HEK293 (cell line): ENCODE measurements at regions not wholly inside any gene's neighbourhood (a gene's known extent, or its start where the extent isn't known, plus 50 kb on each side); places are given as distances from the start of the nearest gene placed in this dataset.

Experiments used
- CTCF ChIA-PET: fragments of 350-600 bp; formaldehyde crosslinking; extraction: SDS; loops from one replicate; lab custom pipeline; 2021; ENCODE audit warnings: antibody characterized with exemption; lab: Yijun Ruan, JAX
- POLR2A ChIA-PET: fragments of 300-600 bp; formaldehyde crosslinking; extraction: SDS; loops from one replicate; lab custom pipeline; 2020; ENCODE audit warnings: antibody characterized with exemption, inconsistent platforms; lab: Yijun Ruan, JAX
- H3K27ac ChIP-seq: fragments of 200-500 bp; sonication (Bioruptor generic); 2 replicates; pipeline ENCODE4 v1.5.1; 2014; ENCODE audit warnings: low read depth, low read length, control low read depth, inconsistent platforms; ENCODE audit errors: extremely low read depth
- H3K36me3 ChIP-seq, 2 experiments: fragments of 200-500 bp in 1 of 2; sonication (Bioruptor generic) in 1 of 2; 1 replicate in 1 of 2; 2 replicates in 1 of 2; pipeline ENCODE4 v1.5.1; 2014 to 2017; ENCODE audit warnings: inconsistent platforms in 2 of 2, low read length in 2 of 2; ENCODE audit not compliant: control insufficient read depth in 2 of 2, insufficient read depth in 1 of 2
- H3K4me1 ChIP-seq: fragments of 200-500 bp; sonication (Bioruptor generic); 2 replicates; pipeline ENCODE4 v1.5.1; 2014; ENCODE audit warnings: mild to moderate bottlenecking, low read length, inconsistent platforms; ENCODE audit not compliant: control insufficient read depth, insufficient read depth
- H3K4me3 ChIP-seq: 2 replicates; pipeline ENCODE4 v1.5.1; 2011; ENCODE audit warnings: low read depth, mild to moderate bottlenecking, control low read depth, low read length, moderate library complexity
- H3K9me3 ChIP-seq: fragments of 200-500 bp; sonication (Bioruptor generic); 2 replicates; pipeline ENCODE4 v1.5.1; 2014; ENCODE audit warnings: low read depth, low read length, inconsistent platforms; ENCODE audit not compliant: control insufficient read depth, insufficient read depth
- SALL2 ChIP-seq: fragments of 450-650 bp; formaldehyde crosslinking; IDR thresholded peaks from 2 replicates; pipeline ENCODE4 v1.5.0; 2017; ENCODE audit warnings: missing biosample characterization, mild to moderate bottlenecking, missing genetic modification characterization, borderline replicate concordance
- SCRT1 ChIP-seq: fragments of 450-650 bp; formaldehyde crosslinking; IDR thresholded peaks from 2 replicates; pipeline ENCODE4 v1.5.1; 2016; ENCODE audit warnings: missing biosample characterization, missing genetic modification characterization, borderline replicate concordance
- SCRT2 ChIP-seq: fragments of 450-650 bp; formaldehyde crosslinking; IDR thresholded peaks from 2 replicates; pipeline ENCODE4 v1.5.1; 2016; ENCODE audit warnings: missing biosample characterization, missing genetic modification characterization
- SP2 ChIP-seq: fragments of 450-650 bp; formaldehyde crosslinking; IDR thresholded peaks from 2 replicates; pipeline ENCODE4 v1.5.1; 2016; ENCODE audit warnings: missing biosample characterization, missing genetic modification characterization
- SP3 ChIP-seq: fragments of 450-650 bp; formaldehyde crosslinking; IDR thresholded peaks from 2 replicates; pipeline ENCODE4 v1.5.1; 2016; ENCODE audit warnings: missing biosample characterization, missing genetic modification characterization
- WT1 ChIP-seq: fragments of 450-650 bp; formaldehyde crosslinking; IDR thresholded peaks from 2 replicates; pipeline ENCODE4 v1.5.1; 2016; ENCODE audit warnings: missing biosample characterization, missing genetic modification characterization
- YY2 ChIP-seq: fragments of 450-650 bp; formaldehyde crosslinking; IDR thresholded peaks from 2 replicates; pipeline ENCODE4 v1.5.1; 2016; ENCODE audit warnings: missing biosample characterization, missing genetic modification characterization
- ZBTB21 ChIP-seq: fragments of 450-650 bp; formaldehyde crosslinking; IDR thresholded peaks from 2 replicates; pipeline ENCODE4 v1.5.1; 2017; ENCODE audit warnings: missing biosample characterization, missing genetic modification characterization
- ZFP3 ChIP-seq: fragments of 450-650 bp; formaldehyde crosslinking; IDR thresholded peaks from 2 replicates; pipeline ENCODE4 v1.5.1; 2016; ENCODE audit warnings: low read depth, missing biosample characterization, missing genetic modification characterization
- ZIC2 ChIP-seq: fragments of 450-650 bp; formaldehyde crosslinking; IDR thresholded peaks from 2 replicates; pipeline ENCODE4 v1.5.1; 2016; ENCODE audit warnings: missing biosample characterization, missing genetic modification characterization
- ZNF112 ChIP-seq: fragments of 450-650 bp; formaldehyde crosslinking; IDR thresholded peaks from 2 replicates; pipeline ENCODE4 v1.5.0; 2017; ENCODE audit warnings: missing biosample characterization, missing genetic modification characterization
- ZNF2 ChIP-seq: fragments of 450-650 bp; formaldehyde crosslinking; IDR thresholded peaks from 2 replicates; pipeline ENCODE4 v1.5.1; 2016; ENCODE audit warnings: missing biosample characterization, missing genetic modification characterization
- ZNF560 ChIP-seq: fragments of 450-650 bp; formaldehyde crosslinking; IDR thresholded peaks from 2 replicates; pipeline ENCODE4 v1.5.1; 2017; ENCODE audit warnings: missing biosample characterization, missing genetic modification characterization, borderline replicate concordance
- ZNF623 ChIP-seq: fragments of 450-650 bp; formaldehyde crosslinking; IDR thresholded peaks from 2 replicates; pipeline ENCODE4 v1.5.1; 2016; ENCODE audit warnings: missing biosample characterization, missing genetic modification characterization
- ZNF654 ChIP-seq: fragments of 450-650 bp; formaldehyde crosslinking; IDR thresholded peaks from 2 replicates; pipeline ENCODE4 v1.5.1; 2016; ENCODE audit warnings: low read depth, missing biosample characterization, missing genetic modification characterization
- TF ChIP-seq, protein P1 (sequence below): fragments of 450-650 bp; formaldehyde crosslinking; IDR thresholded peaks from 2 replicates; pipeline ENCODE4 v1.5.1; 2016; ENCODE audit warnings: missing biosample characterization, missing genetic modification characterization
- TF ChIP-seq, protein P2 (sequence below): sonication (generic); formaldehyde crosslinking; IDR thresholded peaks from 2 replicates; pipeline ENCODE4 v1.8.1; 2022; ENCODE audit warnings: mild to moderate bottlenecking, moderate library complexity, missing genetic modification reagents
- TF ChIP-seq, protein P3 (sequence below): fragments of 450-650 bp; formaldehyde crosslinking; IDR thresholded peaks from 2 replicates; pipeline ENCODE4 v1.5.1; 2017; ENCODE audit warnings: missing biosample characterization, missing genetic modification characterization
- TF ChIP-seq, protein P4 (sequence below): fragments of 450-650 bp; formaldehyde crosslinking; IDR thresholded peaks from 2 replicates; pipeline ENCODE4 v1.5.1; 2016; ENCODE audit warnings: missing biosample characterization, missing genetic modification characterization

DNA sequence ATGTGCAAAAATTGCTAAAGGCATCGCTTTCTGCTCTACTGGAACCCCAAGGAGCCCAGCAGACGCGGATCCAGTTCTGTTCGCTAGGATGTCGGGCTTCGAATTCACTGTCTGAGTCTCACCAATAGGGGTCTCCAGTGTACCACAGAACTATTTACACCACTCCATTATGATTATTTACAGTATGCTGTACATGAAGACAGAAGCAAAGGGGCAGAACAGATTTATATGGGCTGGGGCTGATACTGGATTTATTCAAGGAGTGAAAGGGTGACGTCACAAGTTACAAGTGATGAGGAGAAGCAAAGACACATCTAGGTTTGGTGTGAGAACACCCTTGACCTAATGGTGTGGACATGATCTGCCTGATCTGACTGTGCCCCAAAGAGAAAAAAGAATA lies 185.3 kb upstream of the ATP5MC3 start (continued):
- no peak for TF ChIP-seq WT1 (tag by site-specific recombination)
- TF ChIP-seq, protein P1, sequence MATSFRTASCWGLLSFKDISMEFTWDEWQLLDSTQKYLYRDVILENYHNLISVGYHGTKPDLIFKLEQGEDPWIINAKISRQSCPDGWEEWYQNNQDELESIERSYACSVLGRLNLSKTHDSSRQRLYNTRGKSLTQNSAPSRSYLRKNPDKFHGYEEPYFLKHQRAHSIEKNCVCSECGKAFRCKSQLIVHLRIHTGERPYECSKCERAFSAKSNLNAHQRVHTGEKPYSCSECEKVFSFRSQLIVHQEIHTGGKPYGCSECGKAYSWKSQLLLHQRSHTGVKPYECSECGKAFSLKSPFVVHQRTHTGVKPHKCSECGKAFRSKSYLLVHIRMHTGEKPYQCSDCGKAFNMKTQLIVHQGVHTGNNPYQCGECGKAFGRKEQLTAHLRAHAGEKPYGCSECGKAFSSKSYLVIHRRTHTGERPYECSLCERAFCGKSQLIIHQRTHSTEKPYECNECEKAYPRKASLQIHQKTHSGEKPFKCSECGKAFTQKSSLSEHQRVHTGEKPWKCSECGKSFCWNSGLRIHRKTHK = no peak
- TF ChIP-seq ZFP3 = no peak
- TF ChIP-seq ZNF654 = peak; percentile 78
- TF ChIP-seq ZBTB21 = 0 out of 2 replicates have a peak, but pooled peaks have one; percentile 37
- peak; percentile 51; the same call in 1 of the 2 replicates for TF ChIP-seq ZNF2 (tag by site-specific recombination)
- TF ChIP-seq ZNF560 (tag by site-specific recombination) = no peak

DNA sequence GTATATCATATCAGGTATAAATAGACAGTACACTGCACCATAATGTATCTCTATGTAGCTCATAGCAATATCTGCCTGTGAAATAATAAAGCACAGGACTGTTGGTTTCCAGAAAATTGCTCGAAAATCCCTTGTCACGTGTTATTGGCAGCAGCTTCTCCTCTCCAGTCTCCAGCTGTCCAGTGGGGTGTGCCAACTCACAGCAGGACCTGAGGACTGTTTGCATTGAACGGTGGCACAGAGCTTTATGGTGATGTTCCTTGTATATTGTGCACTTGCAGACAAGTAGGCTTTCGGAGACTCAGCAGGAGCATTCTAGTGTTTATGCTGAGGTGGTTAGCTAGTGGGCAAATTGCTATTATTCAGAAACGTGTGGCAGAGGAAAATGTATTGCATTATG lies 182.2 kb upstream of the ATP5MC3 start:
- CTCF ChIA-PET = interaction anchor here (0.5 to 3.0 kb wide), 9 partner anchors 28 to 716 kb away, joined by 3 to 20 read pairs (median 4); no protein-coding TSS in a partner anchor
- TF ChIP-seq ZNF623 (tag by site-specific recombination) (no peak), SCRT1 (0 out of 2 replicates have a peak, but pooled peaks have one; percentile 34), SCRT2 (tag by site-specific recombination) (peak; percentile 39; the same call in 1 of the 2 replicates), ZIC2 (tag by site-specific recombination) (peak; percentile 86), SP2 (tag by site-specific recombination) (no peak)
- TF ChIP-seq, protein P2, sequence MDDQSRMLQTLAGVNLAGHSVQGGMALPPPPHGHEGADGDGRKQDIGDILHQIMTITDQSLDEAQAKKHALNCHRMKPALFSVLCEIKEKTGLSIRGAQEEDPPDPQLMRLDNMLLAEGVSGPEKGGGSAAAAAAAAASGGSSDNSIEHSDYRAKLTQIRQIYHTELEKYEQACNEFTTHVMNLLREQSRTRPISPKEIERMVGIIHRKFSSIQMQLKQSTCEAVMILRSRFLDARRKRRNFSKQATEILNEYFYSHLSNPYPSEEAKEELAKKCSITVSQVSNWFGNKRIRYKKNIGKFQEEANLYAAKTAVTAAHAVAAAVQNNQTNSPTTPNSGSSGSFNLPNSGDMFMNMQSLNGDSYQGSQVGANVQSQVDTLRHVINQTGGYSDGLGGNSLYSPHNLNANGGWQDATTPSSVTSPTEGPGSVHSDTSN (CRISPR knock-in tag) = no peak

DNA sequence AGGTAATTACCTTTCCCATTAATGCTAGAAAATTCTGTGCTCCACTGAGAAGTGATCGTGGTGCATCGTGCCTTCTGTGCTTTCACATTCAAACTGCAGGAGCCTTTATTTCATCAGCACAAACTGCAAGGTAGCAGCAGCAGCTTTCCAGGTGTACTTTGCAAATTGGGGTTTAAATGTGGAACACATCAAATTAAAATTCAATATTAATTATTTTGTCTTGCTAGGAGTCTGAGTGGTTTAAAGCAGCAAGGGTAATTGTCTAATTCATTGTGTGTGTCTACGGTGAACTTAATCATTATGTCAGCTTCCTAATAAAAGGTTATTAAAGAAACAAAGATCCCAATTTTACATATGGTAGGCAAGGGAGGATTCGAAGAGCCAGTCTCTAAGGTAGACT lies 180.8 kb upstream of the ATP5MC3 start:
- Histone ChIP-seq H3K4me1 (no peaks in the 10 kb centered on the region), H3K27ac (no peak overlapping the region), H3K36me3 (no peaks in the 10 kb centered on the region), H3K4me3 (no peak overlapping the region), H3K9me3 (no peaks in the 10 kb centered on the region)
- POLR2A ChIA-PET = no interaction called here
- TF ChIP-seq SALL2 (tag by site-specific recombination) (no peak), SP3 (no peak), YY2 (no peak), ZNF112 (tag by site-specific recombination) (no peak)
- TF ChIP-seq, protein P3, sequence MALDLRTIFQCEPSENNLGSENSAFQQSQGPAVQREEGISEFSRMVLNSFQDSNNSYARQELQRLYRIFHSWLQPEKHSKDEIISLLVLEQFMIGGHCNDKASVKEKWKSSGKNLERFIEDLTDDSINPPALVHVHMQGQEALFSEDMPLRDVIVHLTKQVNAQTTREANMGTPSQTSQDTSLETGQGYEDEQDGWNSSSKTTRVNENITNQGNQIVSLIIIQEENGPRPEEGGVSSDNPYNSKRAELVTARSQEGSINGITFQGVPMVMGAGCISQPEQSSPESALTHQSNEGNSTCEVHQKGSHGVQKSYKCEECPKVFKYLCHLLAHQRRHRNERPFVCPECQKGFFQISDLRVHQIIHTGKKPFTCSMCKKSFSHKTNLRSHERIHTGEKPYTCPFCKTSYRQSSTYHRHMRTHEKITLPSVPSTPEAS (tag by site-specific recombination) = no peak
- TF ChIP-seq, protein P4, sequence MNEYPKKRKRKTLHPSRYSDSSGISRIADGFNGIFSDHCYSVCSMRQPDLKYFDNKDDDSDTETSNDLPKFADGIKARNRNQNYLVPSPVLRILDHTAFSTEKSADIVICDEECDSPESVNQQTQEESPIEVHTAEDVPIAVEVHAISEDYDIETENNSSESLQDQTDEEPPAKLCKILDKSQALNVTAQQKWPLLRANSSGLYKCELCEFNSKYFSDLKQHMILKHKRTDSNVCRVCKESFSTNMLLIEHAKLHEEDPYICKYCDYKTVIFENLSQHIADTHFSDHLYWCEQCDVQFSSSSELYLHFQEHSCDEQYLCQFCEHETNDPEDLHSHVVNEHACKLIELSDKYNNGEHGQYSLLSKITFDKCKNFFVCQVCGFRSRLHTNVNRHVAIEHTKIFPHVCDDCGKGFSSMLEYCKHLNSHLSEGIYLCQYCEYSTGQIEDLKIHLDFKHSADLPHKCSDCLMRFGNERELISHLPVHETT = no peak
- CTCF ChIA-PET = interaction anchor here (0.6 to 1.4 kb wide), 4 partner anchors 30 to 328 kb away, joined by 4 to 5 read pairs (median 4); no protein-coding TSS in a partner anchor

More for the DNA sequence above, 182.2 kb upstream of the ATP5MC3 start:
- Histone ChIP-seq H3K36me3 (no peaks in the 10 kb centered on the region), H3K27ac (no peak overlapping the region), H3K9me3 (no peaks in the 10 kb centered on the region), H3K4me1 (no peaks in the 10 kb centered on the region), H3K4me3 (no peak overlapping the region)
- POLR2A ChIA-PET = interaction anchor here (0.7 kb wide), 1 partner anchor 741 kb away, joined by 3 read pairs; no protein-coding TSS in a partner anchor
